ENCODE measurements at regions not wholly inside any gene's neighbourhood (a gene's known extent, or its start where the extent isn't known, plus 50 kb on each side); places are given as distances from the start of the nearest gene placed in this dataset.
A peak's percentile ranks its signal among the peaks of the same experiment; 100 is the strongest.

DNA sequence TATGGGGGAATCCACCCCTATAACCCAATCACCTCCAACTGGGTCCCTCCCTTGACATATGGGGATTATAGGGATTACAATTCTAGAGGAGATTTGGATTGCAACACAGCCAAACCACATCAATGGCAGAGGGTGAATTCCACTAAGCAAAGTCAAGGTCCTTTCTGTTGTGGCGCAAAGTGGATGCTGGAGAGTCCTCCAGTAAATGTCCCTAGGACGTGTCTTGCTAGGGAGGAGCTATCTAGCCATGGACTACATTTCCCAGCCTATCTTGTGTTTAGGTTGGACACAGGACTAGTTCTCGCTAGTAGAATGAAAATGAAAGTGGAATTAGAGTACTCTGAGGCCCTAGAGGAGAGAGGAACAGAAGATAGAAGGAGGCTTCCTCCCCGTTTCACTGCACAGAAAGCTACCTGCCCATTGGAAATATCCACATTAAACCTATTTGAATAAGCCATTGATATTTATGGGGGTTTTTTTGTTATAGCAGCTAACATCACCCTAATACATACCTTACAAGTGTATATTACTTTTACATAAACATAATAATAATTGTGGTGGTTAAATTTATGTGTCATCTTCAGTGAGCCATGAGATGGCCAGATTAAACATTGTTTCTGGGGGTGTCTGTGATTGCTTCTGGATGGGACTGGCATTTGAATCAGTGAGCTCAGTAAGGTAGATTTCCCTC is 56.7 kb upstream of the ERCC4 start (continued):
- TF ChIP-seq ZBTB1 (CRISPR knock-in tag; IDR thresholded peaks at IDR 0.05; ENCODE audit: borderline replicate concordance) = no peak
- peak; percentile 71 for TF ChIP-seq TBL1XR1 (IDR thresholded peaks at IDR 0.05; ENCODE audit: borderline replicate concordance, low read length, partially characterized antibody)
- TF ChIP-seq, protein P1, sequence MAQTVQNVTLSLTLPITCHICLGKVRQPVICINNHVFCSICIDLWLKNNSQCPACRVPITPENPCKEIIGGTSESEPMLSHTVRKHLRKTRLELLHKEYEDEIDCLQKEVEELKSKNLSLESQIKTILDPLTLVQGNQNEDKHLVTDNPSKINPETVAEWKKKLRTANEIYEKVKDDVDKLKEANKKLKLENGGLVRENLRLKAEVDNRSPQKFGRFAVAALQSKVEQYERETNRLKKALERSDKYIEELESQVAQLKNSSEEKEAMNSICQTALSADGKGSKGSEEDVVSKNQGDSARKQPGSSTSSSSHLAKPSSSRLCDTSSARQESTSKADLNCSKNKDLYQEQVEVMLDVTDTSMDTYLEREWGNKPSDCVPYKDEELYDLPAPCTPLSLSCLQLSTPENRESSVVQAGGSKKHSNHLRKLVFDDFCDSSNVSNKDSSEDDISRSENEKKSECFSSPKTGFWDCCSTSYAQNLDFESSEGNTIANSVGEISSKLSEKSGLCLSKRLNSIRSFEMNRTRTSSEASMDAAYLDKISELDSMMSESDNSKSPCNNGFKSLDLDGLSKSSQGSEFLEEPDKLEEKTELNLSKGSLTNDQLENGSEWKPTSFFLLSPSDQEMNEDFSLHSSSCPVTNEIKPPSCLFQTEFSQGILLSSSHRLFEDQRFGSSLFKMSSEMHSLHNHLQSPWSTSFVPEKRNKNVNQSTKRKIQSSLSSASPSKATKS (CRISPR knock-in tag; IDR thresholded peaks at IDR 0.05) = no peak
- no peak for TF ChIP-seq CENPX (CRISPR knock-in tag; IDR thresholded peaks at IDR 0.05)
- TF ChIP-seq PHF20 (CRISPR knock-in tag; IDR thresholded peaks at IDR 0.05) = no peak

DNA sequence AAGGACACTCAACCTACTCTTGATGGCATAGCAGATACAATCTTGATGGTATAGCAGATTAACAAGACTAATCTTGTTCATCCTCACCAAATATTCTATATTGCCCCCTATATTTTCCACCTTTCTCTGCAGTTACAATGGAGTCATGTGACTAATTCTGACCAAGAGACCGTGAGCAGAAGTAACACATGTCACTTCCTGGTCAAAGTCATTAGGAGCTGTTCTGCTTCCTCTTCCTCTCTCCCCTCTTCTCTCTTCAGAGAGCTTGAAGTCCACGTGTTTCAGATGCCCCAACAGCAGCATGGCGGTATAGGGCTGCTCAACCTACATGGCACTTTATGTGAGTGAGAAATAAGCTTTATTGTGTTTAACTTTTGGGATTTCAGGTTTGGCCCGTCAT is 55.3 kb upstream of the ERCC4 start:
- DNase-seq (ENCODE audit: low spot score) (no peak), ATAC-seq (no peak), FAIRE-seq (no peak)
- 22% methylated on average over 4 of the region's 4 CpGs for WGBS (ENCODE audit: low lambda C conversion rate)
- TF ChIP-seq SP4 (CRISPR knock-in tag; IDR thresholded peaks at IDR 0.05) = no peak
- 0 out of 2 replicates have a peak, but pooled peaks have one; percentile 9 for TF ChIP-seq GABPA (IDR thresholded peaks at IDR 0.05; ENCODE audit: low read depth, low read length)
- TF ChIP-seq GABPA (CRISPR knock-in tag; IDR thresholded peaks at IDR 0.05; ENCODE audit: low read depth) = no peak
- TF ChIP-seq XBP1 (CRISPR knock-in tag; IDR thresholded peaks at IDR 0.05) = no peak
- no peak for TF ChIP-seq FOXP1 (IDR thresholded peaks at IDR 0.05)
- no peak for TF ChIP-seq FOXP1 (CRISPR knock-in tag; IDR thresholded peaks at IDR 0.05)
- TF ChIP-seq, protein P2, sequence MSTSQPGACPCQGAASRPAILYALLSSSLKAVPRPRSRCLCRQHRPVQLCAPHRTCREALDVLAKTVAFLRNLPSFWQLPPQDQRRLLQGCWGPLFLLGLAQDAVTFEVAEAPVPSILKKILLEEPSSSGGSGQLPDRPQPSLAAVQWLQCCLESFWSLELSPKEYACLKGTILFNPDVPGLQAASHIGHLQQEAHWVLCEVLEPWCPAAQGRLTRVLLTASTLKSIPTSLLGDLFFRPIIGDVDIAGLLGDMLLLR (CRISPR knock-in tag; IDR thresholded peaks at IDR 0.05) = no peak
- TF ChIP-seq RAD51 (IDR thresholded peaks at IDR 0.05; ENCODE audit: borderline replicate concordance) = no peak
- TF ChIP-seq PHF8 (CRISPR knock-in tag; IDR thresholded peaks at IDR 0.05) = no peak
- TF ChIP-seq, protein P3, sequence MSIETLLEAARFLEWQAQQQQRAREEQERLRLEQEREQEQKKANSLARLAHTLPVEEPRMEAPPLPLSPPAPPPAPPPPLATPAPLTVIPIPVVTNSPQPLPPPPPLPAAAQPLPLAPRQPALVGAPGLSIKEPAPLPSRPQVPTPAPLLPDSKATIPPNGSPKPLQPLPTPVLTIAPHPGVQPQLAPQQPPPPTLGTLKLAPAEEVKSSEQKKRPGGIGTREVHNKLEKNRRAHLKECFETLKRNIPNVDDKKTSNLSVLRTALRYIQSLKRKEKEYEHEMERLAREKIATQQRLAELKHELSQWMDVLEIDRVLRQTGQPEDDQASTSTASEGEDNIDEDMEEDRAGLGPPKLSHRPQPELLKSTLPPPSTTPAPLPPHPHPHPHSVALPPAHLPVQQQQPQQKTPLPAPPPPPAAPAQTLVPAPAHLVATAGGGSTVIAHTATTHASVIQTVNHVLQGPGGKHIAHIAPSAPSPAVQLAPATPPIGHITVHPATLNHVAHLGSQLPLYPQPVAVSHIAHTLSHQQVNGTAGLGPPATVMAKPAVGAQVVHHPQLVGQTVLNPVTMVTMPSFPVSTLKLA (IDR thresholded peaks at IDR 0.05) = peak; percentile 54
- no peak for TF ChIP-seq ZNF850 (CRISPR knock-in tag; conservative IDR thresholded peaks at IDR 0.05)
- H3K9me3 ChIP-seq (ENCODE audit: low read length) = no peaks in the 10 kb centered on the region
- intact Hi-C loops (cut with micrococcal nuclease; ENCODE audit: unreplicated experiment) = no loop called here
- ChIA-PET CTCF (ENCODE audit: low intra/inter-chr PET ratio, low total read pairs) (interaction anchor here (2.6 kb wide), 1 partner anchor 55 kb away, joined by 34 read pairs; the partner anchor contains the start of gene ERCC4), POLR2A (interaction anchor here (1.6 kb wide), 1 partner anchor 10 kb away, joined by 3 read pairs; no protein-coding TSS in a partner anchor)
- H3K27me3 ChIP-seq (ENCODE audit: control insufficient read depth in 1 of 2, insufficient read depth in 2 of 2, low read length in 2 of 2) = peaks cover 0 to 4% of the 10 kb centered on the region in 2 experiments; a peak in 1 of 5 replicates
- no peaks in the 10 kb centered on the region for H3K36me3 ChIP-seq (replicated peaks in 1 of 2; ENCODE audit: control insufficient read depth in 1 of 2, insufficient read depth in 2 of 2, low read length in 2 of 2)
- no peak overlapping the region for H3K4me3 ChIP-seq (replicated peaks in 1 of 3; ENCODE audit: insufficient read depth in 1 of 3, low read depth in 2 of 3, low read length in 3 of 3)
- H4K20me1 ChIP-seq (ENCODE audit: insufficient read depth, low read length) = no peaks in the 10 kb centered on the region
- no TSS peak for BruUV-seq (replicated peaks)
- H3K4me1 ChIP-seq (ENCODE audit: insufficient read depth, low read length) = peaks cover 17% of the 10 kb centered on the region
- H3K9ac ChIP-seq (ENCODE audit: insufficient read depth, low read depth, low read length) = no peak overlapping the region
- H3K27ac ChIP-seq (ENCODE audit: extremely low read length, insufficient read depth, low read length) = no peak overlapping the region
- in situ Hi-C loops (cut with HindIII; ENCODE audit: extremely low pct_ligation_motif_present, low pct_unique_long_range_greater_than_20kb) = no loop called here
- H3K79me2 ChIP-seq (ENCODE audit: insufficient read depth, low read length) = no peaks in the 10 kb centered on the region
- no peak overlapping the region for H2AFZ ChIP-seq (ENCODE audit: low read length)
- no peak overlapping the region for H3K4me2 ChIP-seq (ENCODE audit: low read depth, low read length)
